Fibroblast of mammary gland (primary cell): ENCODE measurements at regions not wholly inside any gene's neighbourhood (a gene's known extent, or its start where the extent isn't known, plus 50 kb on each side); places are given as distances from the start of the nearest gene placed in this dataset.

ENCODE experiments used
- DNase-seq: peaks from one replicate; pipeline ENCODE4 v3.0.0-alpha.2; 2010; ENCODE audit warnings: low read depth
- H3K4me3 ChIP-seq: 2 replicates; pipeline ENCODE4 v1.5.1; 2011; ENCODE audit warnings: low read depth, mild to moderate bottlenecking, low read length, moderate library complexity; ENCODE audit not compliant: control insufficient read depth
- CTCF ChIP-seq: conservative IDR thresholded peaks from 2 replicates; pipeline ENCODE4 v1.5.1; 2011; ENCODE audit warnings: low read depth, low read length, inconsistent platforms; ENCODE audit not compliant: control insufficient read depth, insufficient read depth

DNA sequence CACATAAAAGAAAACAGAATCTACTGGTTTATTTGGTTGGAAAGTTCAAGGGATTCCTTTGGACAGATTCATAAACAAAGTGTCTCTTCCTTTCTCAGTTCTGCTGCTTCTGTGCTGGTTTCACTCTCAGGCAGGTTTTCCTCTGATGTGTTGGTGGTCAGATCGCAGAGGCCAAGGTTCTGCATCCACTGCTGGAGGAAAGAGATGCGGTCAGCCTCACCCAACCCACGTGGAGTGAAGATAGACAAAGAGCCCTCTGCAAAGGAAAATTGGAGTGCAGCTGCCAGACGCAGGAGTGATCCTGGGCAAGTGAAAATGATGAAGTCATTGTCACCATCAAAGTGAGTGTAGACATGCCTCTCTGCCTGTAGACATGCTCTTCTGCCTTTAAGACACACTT is 352.0 kb downstream of the TSHZ3 start:
- H3K4me3 ChIP-seq = no peak overlapping the region
- no peak for TF ChIP-seq CTCF
- no peak for DNase-seq

- no peak for TF ChIP-seq CTCF
- DNase-seq = no peak
- no peak overlapping the region for H3K4me3 ChIP-seq
Observed at GRCh38 chr19:30978639-30979038, 370.6 kb downstream of the TSHZ3 start.

GRCh38 chr19:30969591-30969990 is 379.6 kb downstream of the TSHZ3 start:
- TF ChIP-seq CTCF = no peak
- DNase-seq = no peak
- H3K4me3 ChIP-seq = no peak overlapping the region

- no peak for DNase-seq
- no peak for TF ChIP-seq CTCF
- no peak overlapping the region for H3K4me3 ChIP-seq
Observed at GRCh38 chr19:30968841-30969399, 380.3 kb downstream of the TSHZ3 start.

GRCh38 chr19:30968210-30968609 is 381.0 kb downstream of the TSHZ3 start:
- TF ChIP-seq CTCF = no peak
- no peak overlapping the region for H3K4me3 ChIP-seq
- DNase-seq = no peak

GRCh38 chr19:30966486-30966885 is 382.8 kb downstream of the TSHZ3 start:
- no peak for DNase-seq
- TF ChIP-seq CTCF = no peak
- no peak overlapping the region for H3K4me3 ChIP-seq

DNA sequence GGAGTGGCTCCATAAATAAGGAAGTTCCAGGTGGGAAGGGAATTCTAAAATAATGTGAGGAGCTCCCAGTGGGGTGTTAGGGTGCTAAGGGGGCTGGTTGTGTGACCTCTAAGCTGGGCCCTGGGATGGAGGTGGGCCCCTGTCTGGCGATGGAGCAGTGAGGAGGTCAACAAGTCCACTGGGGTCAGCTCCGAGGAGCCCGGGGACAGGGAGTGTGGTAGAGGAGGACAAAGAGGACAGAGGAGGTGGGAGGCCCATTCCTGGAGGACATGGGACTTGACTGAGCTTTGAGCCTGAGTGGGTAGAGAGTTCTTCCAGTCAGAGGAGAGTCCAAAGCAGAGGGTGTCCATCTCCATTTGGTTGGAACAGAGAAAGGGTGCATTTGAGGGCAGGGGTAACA is 390.2 kb downstream of the TSHZ3 start:
- no peak overlapping the region for H3K4me3 ChIP-seq
- DNase-seq = no peak
- no peak for TF ChIP-seq CTCF
